H1 (cell line): ENCODE measurements at regions not wholly inside any gene's neighbourhood (a gene's known extent, or its start where the extent isn't known, plus 50 kb on each side); places are given as distances from the start of the nearest gene placed in this dataset.

Experiments used
- CTCF ChIA-PET: fragments of 300-600 bp; sonication (Branson Sonifier 250); formaldehyde crosslinking; loops from one replicate; lab custom pipeline; 2021; ENCODE audit not compliant: partially characterized antibody; lab: Charles Lee
- POLR2A ChIA-PET: fragments of 300-600 bp; sonication (Branson Sonifier 250); formaldehyde crosslinking; loops from one replicate; lab custom pipeline; 2021; ENCODE audit warnings: inconsistent platforms; ENCODE audit not compliant: partially characterized antibody; lab: Charles Lee
- DNase-seq, 2 experiments: peaks; one replicate each; pipeline versions ENCODE4 v3.0.0 to v3.0.0-alpha.2; 2010 to 2022; ENCODE audit warnings: low spot score in 2 of 2, low read depth in 1 of 2, mixed read lengths in 1 of 2
- FAIRE-seq: peaks from 2 replicates; lab custom pipeline; 2011; peaks lifted over from hg19 to GRCh38; lab: Jason Lieb, UNC
- H2AFZ ChIP-seq: 2 replicates; pipeline ENCODE4 v1.8.1; 2012; ENCODE audit warnings: low read length, inconsistent platforms
- H2AK5ac ChIP-seq: 2 replicates; pipeline ENCODE4 v1.6.1; 2013; ENCODE audit warnings: low read depth, low read length
- H2BK120ac ChIP-seq: replicated peaks from 2 replicates; pipeline ENCODE3; 2013; ENCODE audit warnings: low read depth, low read length, inconsistent platforms
- H2BK12ac ChIP-seq: 2 replicates; pipeline ENCODE4 v1.6.1; 2013; ENCODE audit warnings: low read depth, low read length
- H2BK15ac ChIP-seq: 2 replicates; pipeline ENCODE4 v1.6.1; 2013; ENCODE audit warnings: low read length
- H2BK20ac ChIP-seq: 2 replicates; pipeline ENCODE4 v1.6.1; 2013; ENCODE audit warnings: low read length
- H2BK5ac ChIP-seq: 2 replicates; pipeline ENCODE4 v1.6.1; 2013; ENCODE audit warnings: low read depth, low read length
- H3K14ac ChIP-seq: 2 replicates; pipeline ENCODE4 v1.6.1; 2013; ENCODE audit warnings: inconsistent platforms; ENCODE audit not compliant: insufficient read length
- H3K18ac ChIP-seq: 2 replicates; pipeline ENCODE4 v1.6.1; 2013; ENCODE audit warnings: low read length; ENCODE audit errors: extremely low read depth
- H3K23ac ChIP-seq: 2 replicates; pipeline ENCODE4 v1.6.1; 2013; ENCODE audit warnings: inconsistent platforms; ENCODE audit not compliant: insufficient read length
- H3K23me2 ChIP-seq: 2 replicates; pipeline ENCODE4 v1.6.1; 2013; ENCODE audit warnings: low read depth, low read length
- H3K27ac ChIP-seq: 2 replicates; pipeline ENCODE4 v1.6.1; 2011; ENCODE audit warnings: low read depth, low read length, inconsistent platforms
- H3K27me3 ChIP-seq, 4 experiments: replicated peaks in 1 of 4; 1 replicate in 1 of 4; 2 replicates in 3 of 4; pipeline versions ENCODE4 v1.6.1 to v1.8.1; 2011 to 2013; ENCODE audit warnings: low read length in 3 of 4, mild to moderate bottlenecking in 3 of 4, inconsistent platforms in 2 of 4, mixed read lengths in 2 of 4, moderate library complexity in 1 of 4; ENCODE audit not compliant: control insufficient read depth in 3 of 4, insufficient read depth in 3 of 4; ENCODE audit errors: extremely low read depth in 1 of 4
- H3K36me3 ChIP-seq, 4 experiments: 2 replicates each; pipeline versions ENCODE4 v1.6.1 to v1.8.1; 2011 to 2013; ENCODE audit warnings: mild to moderate bottlenecking in 4 of 4, low read length in 3 of 4, moderate library complexity in 2 of 4, control low read depth in 1 of 4, inconsistent platforms in 1 of 4; ENCODE audit not compliant: insufficient read depth in 4 of 4, control insufficient read depth in 2 of 4
- H3K4ac ChIP-seq: replicated peaks from 2 replicates; pipeline ENCODE3; 2013; ENCODE audit warnings: low read length, low read depth, mixed read lengths, inconsistent platforms; ENCODE audit not compliant: insufficient read length
- H3K4me1 ChIP-seq, 4 experiments: replicated peaks in 1 of 4; 1 replicate in 1 of 4; 2 replicates in 3 of 4; pipeline versions ENCODE4 v1.6.1 to v1.8.1; 2011 to 2013; ENCODE audit warnings: low read length in 3 of 4, inconsistent platforms in 2 of 4, mixed read lengths in 1 of 4; ENCODE audit not compliant: insufficient read depth in 4 of 4, control insufficient read depth in 3 of 4
- H3K4me2 ChIP-seq, 2 experiments: 2 replicates each; pipeline versions ENCODE4 v1.6.1 to v1.8.1; 2011 to 2013; ENCODE audit warnings: low read depth in 2 of 2, low read length in 2 of 2, control low read depth in 1 of 2, inconsistent platforms in 1 of 2, mild to moderate bottlenecking in 1 of 2; ENCODE audit not compliant: insufficient read depth in 1 of 2
- H3K4me3 ChIP-seq, 4 experiments: fragments of 200-600, 300-600 bp in 1 of 4; sonication (generic), shearing (Covaris generic), sonication (Bioruptor Twin) in 1 of 4; 2 replicates each; pipeline versions ENCODE4 v1.5.1 to v1.8.1; 2011 to 2016; ENCODE audit warnings: low read length in 4 of 4, low read depth in 3 of 4, control low read depth in 2 of 4, inconsistent platforms in 2 of 4, mild to moderate bottlenecking in 2 of 4, mixed read lengths in 1 of 4, moderate library complexity in 1 of 4; ENCODE audit not compliant: insufficient read depth in 2 of 4; ENCODE audit errors: extremely low read depth in 1 of 4
- H3K56ac ChIP-seq: replicated peaks from 2 replicates; pipeline ENCODE3; 2013; ENCODE audit warnings: low read depth, mild to moderate bottlenecking, mixed read lengths, low read length, inconsistent platforms; ENCODE audit not compliant: insufficient read length
- H3K79me1 ChIP-seq: 2 replicates; pipeline ENCODE4 v1.6.1; 2013; ENCODE audit warnings: low read depth, low read length, control low read depth
- H3K79me2 ChIP-seq, 2 experiments: 2 replicates each; pipeline versions ENCODE4 v1.6.1 to v1.8.1; 2012 to 2013; ENCODE audit warnings: low read length in 2 of 2, mild to moderate bottlenecking in 2 of 2, inconsistent platforms in 1 of 2; ENCODE audit not compliant: insufficient read depth in 2 of 2, control insufficient read depth in 1 of 2
- H3K9ac ChIP-seq, 4 experiments: replicated peaks in 1 of 4; 1 replicate in 1 of 4; 2 replicates in 3 of 4; pipeline versions ENCODE4 v1.6.1 to v1.8.1; 2011 to 2013; ENCODE audit warnings: low read depth in 3 of 4, low read length in 3 of 4, control low read depth in 2 of 4, mild to moderate bottlenecking in 2 of 4, moderate library complexity in 2 of 4, inconsistent platforms in 1 of 4; ENCODE audit errors: extremely low read depth in 1 of 4
- H3K9me3 ChIP-seq, 2 experiments: 2 replicates each; pipeline versions ENCODE4 v1.6.1 to v1.8.1; 2012 to 2013; ENCODE audit warnings: mild to moderate bottlenecking in 2 of 2, moderate library complexity in 2 of 2, control low read depth in 1 of 2, inconsistent platforms in 1 of 2, low read depth in 1 of 2, low read length in 1 of 2, mixed read lengths in 1 of 2; ENCODE audit not compliant: insufficient read depth in 2 of 2
- H4K20me1 ChIP-seq, 2 experiments: replicated peaks in 1 of 2; 2 replicates each; pipeline versions ENCODE3 to v1.8.1; 2011 to 2013; ENCODE audit warnings: inconsistent platforms in 2 of 2, low read length in 2 of 2, mild to moderate bottlenecking in 1 of 2; ENCODE audit not compliant: insufficient read depth in 2 of 2, control insufficient read depth in 1 of 2
- H4K5ac ChIP-seq: 2 replicates; pipeline ENCODE4 v1.6.1; 2013; ENCODE audit warnings: low read length, low read depth, mixed read lengths, inconsistent platforms; ENCODE audit not compliant: insufficient read length
- H4K8ac ChIP-seq: 2 replicates; pipeline ENCODE4 v1.8.0; 2013; ENCODE audit warnings: mild to moderate bottlenecking, moderate library complexity, low read length, inconsistent platforms; ENCODE audit not compliant: insufficient read depth; ENCODE audit errors: extremely low read depth
- H4K91ac ChIP-seq: replicated peaks from 2 replicates; pipeline ENCODE3; 2013; ENCODE audit warnings: low read length, mixed read lengths, inconsistent platforms; ENCODE audit not compliant: insufficient read length
- BACH1 ChIP-seq: IDR thresholded peaks from 2 replicates; pipeline ENCODE4 v1.6.1; 2012; ENCODE audit warnings: low read length, improper control_type of control experiment
- BRCA1 ChIP-seq: IDR thresholded peaks from 2 replicates; pipeline ENCODE4 v1.6.1; 2012; ENCODE audit warnings: low read depth, low read length, improper control_type of control experiment
- CREB1 ChIP-seq: IDR thresholded peaks from 2 replicates; pipeline ENCODE4 v1.6.1; 2012; ENCODE audit warnings: inconsistent platforms
- CTBP2 ChIP-seq: IDR thresholded peaks from 2 replicates; pipeline ENCODE4 v1.7.0; 2011; ENCODE audit warnings: borderline replicate concordance, mild to moderate bottlenecking, moderate library complexity, mixed read lengths, low read length; ENCODE audit not compliant: insufficient read depth, insufficient read length
- KDM1A ChIP-seq: fragments of 200-600, 300-600 bp; sonication (generic); IDR thresholded peaks from 2 replicates; pipeline ENCODE4 v1.7.1; 2016; ENCODE audit warnings: mild to moderate bottlenecking, low read length, borderline replicate concordance
- POU5F1 ChIP-seq: IDR thresholded peaks from 2 replicates; pipeline ENCODE4 v1.6.1; 2011; ENCODE audit warnings: low read depth, mild to moderate bottlenecking, low read length, moderate library complexity
- RFX5 ChIP-seq: IDR thresholded peaks from 2 replicates; pipeline ENCODE4 v1.6.1; 2011; ENCODE audit warnings: low read depth, low read length, improper control_type of control experiment, borderline replicate concordance
- SIRT6 ChIP-seq: IDR thresholded peaks from one replicate; pipeline ENCODE4 v1.7.1; 2012; ENCODE audit warnings: low read length, inconsistent platforms
- SP2 ChIP-seq: IDR thresholded peaks from 2 replicates; pipeline ENCODE4 v1.6.1; 2012; ENCODE audit warnings: mild to moderate bottlenecking, low read length, inconsistent platforms
- SP4 ChIP-seq: IDR thresholded peaks from 2 replicates; pipeline ENCODE4 v1.6.1; 2012; ENCODE audit warnings: low read length, inconsistent platforms
- SRF ChIP-seq: IDR thresholded peaks from 2 replicates; pipeline ENCODE4 v1.6.1; 2011; ENCODE audit warnings: mild to moderate bottlenecking, low read depth, low read length, moderate library complexity
- TAF7 ChIP-seq: optimal IDR thresholded peaks from 2 replicates; pipeline ENCODE3; 2011; ENCODE audit warnings: low read depth, mild to moderate bottlenecking, inconsistent platforms, low read length, moderate library complexity, borderline replicate concordance
- TCF12 ChIP-seq: IDR thresholded peaks from 2 replicates; pipeline ENCODE4 v1.6.1; 2011; ENCODE audit warnings: low read depth, mild to moderate bottlenecking, low read length
- TEAD4 ChIP-seq: IDR thresholded peaks from 2 replicates; pipeline ENCODE4 v1.6.1; 2012; ENCODE audit warnings: low read depth, low read length, inconsistent platforms, mixed read lengths
- WGBS, 2 experiments: shearing (Covaris generic) in 1 of 2; methylation state at CpG; one replicate each; pipeline versions ENCODE4 v1.1.6 to v1.1.7; 2013 to 2015; ENCODE audit warnings: low lambda C conversion rate in 2 of 2, mixed read lengths in 2 of 2, inconsistent platforms in 1 of 2, low coverage in 1 of 2, missing lambda C conversion rate in 1 of 2; ENCODE audit not compliant: insufficient replicate concordance in 2 of 2, insufficient coverage in 1 of 2, insufficient read length in 1 of 2; ENCODE audit errors: extremely low coverage in 1 of 2, missing lambda C conversion rate in 1 of 2; 5-methylcytosine and 5-hydroxymethylcytosine counted together
- TF ChIP-seq, protein P1 (sequence below): IDR thresholded peaks from 2 replicates; pipeline ENCODE4 v1.6.1; 2012; ENCODE audit warnings: low read length, inconsistent platforms

DNA sequence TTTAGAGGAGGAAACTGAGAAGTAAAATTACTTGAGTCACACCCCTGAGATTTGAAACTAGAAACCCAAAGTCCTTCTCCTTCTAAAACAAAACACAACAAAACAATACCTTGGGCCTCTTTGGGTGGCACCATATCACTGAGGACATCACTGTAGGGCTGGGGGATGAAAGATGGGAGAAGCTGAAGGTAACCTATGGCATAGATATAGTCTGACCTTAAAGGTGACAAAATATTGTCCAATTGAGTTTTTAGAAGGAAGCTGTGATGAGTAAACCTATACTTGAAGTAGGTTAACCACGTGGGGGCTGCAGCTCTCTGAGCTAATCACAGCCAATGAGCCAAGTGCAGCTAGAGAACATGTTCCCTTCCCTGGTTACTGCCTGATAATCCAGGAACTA is 167.4 kb upstream of the CD180 start:
- no peak overlapping the region for H3K18ac ChIP-seq
- H3K4me1 ChIP-seq: peaks cover 0 to 2% (median 0%) of the 10 kb centered on the region in 4 experiments; a peak in 1 of 7 replicates
- no peaks in the 10 kb centered on the region for H4K20me1 ChIP-seq
- H3K79me2 ChIP-seq: no peaks in the 10 kb centered on the region
- DNase-seq: no peak
- no peak overlapping the region for H2BK120ac ChIP-seq
- no peak overlapping the region for H4K5ac ChIP-seq
- no peaks in the 10 kb centered on the region for H3K9me3 ChIP-seq
- H2BK15ac ChIP-seq: no peak overlapping the region
- 79% methylated on average over 1 of the region's 1 CpG; no CpG with 5 or more reads in 1 of the 2 experiments for WGBS, 2 experiments
- H3K4ac ChIP-seq: no peak overlapping the region
- H3K9ac ChIP-seq: no peak overlapping the region
- no peak overlapping the region for H3K56ac ChIP-seq
- no peaks in the 10 kb centered on the region for H3K79me1 ChIP-seq
- CTCF ChIA-PET: interaction anchor here (0.7 to 1.5 kb wide), 3 partner anchors 9 to 18 kb away, joined by 4 to 6 read pairs (median 5); no protein-coding TSS in a partner anchor
- no peaks in the 10 kb centered on the region for H3K23me2 ChIP-seq
- FAIRE-seq: no peak
- no peak overlapping the region for H2AFZ ChIP-seq
- no peak overlapping the region for H2AK5ac ChIP-seq
- no peaks in the 10 kb centered on the region for H3K27me3 ChIP-seq
- H4K8ac ChIP-seq: no peak overlapping the region
- H2BK12ac ChIP-seq: no peak overlapping the region
- no peak overlapping the region for H3K4me3 ChIP-seq
- POLR2A ChIA-PET: no interaction called here
- no peak overlapping the region for H2BK20ac ChIP-seq
- no peak overlapping the region for H3K14ac ChIP-seq
- H3K23ac ChIP-seq: no peak overlapping the region
- H4K91ac ChIP-seq: no peak overlapping the region
- H3K36me3 ChIP-seq: no peaks in the 10 kb centered on the region
- no peak overlapping the region for H3K4me2 ChIP-seq
- no peak overlapping the region for H2BK5ac ChIP-seq
- H3K27ac ChIP-seq: no peak overlapping the region
- no peak for TF ChIP-seq RFX5
- no peak for TF ChIP-seq BACH1
- no peak for TF ChIP-seq SP4
- no peak for TF ChIP-seq SRF
- no peak for TF ChIP-seq CTBP2
- no peak for TF ChIP-seq KDM1A
- TF ChIP-seq TEAD4: no peak
- no peak for TF ChIP-seq SIRT6
- no peak for TF ChIP-seq TCF12
- TF ChIP-seq BRCA1: no peak
- no peak for TF ChIP-seq SP2
- no peak for TF ChIP-seq POU5F1
- TF ChIP-seq TAF7: no peak
- no peak for TF ChIP-seq CREB1
- TF ChIP-seq, protein P1, sequence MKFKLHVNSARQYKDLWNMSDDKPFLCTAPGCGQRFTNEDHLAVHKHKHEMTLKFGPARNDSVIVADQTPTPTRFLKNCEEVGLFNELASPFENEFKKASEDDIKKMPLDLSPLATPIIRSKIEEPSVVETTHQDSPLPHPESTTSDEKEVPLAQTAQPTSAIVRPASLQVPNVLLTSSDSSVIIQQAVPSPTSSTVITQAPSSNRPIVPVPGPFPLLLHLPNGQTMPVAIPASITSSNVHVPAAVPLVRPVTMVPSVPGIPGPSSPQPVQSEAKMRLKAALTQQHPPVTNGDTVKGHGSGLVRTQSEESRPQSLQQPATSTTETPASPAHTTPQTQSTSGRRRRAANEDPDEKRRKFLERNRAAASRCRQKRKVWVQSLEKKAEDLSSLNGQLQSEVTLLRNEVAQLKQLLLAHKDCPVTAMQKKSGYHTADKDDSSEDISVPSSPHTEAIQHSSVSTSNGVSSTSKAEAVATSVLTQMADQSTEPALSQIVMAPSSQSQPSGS: no peak
